ENCODE measurements at regions not wholly inside any gene's neighbourhood (a gene's known extent, or its start where the extent isn't known, plus 50 kb on each side); places are given as distances from the start of the nearest gene placed in this dataset.

DNA sequence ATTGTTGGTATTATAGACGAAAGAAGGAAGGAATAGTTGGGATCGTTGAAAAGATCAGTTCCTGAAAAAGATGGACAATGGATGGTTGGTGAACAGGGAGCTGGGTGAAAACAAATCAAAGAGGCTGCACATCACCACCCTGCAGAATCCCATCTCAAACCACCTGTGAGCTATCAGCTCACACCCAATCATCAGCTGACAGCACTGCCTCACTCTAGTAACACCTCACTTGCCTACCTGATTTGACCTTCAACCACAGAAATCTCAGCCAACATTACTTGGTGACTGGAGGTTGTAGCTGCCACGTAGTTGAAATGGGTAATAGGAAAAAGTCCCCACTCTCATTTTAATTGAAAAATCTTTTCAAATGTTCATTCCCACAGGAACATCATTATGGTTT lies 101.8 kb upstream of the DST start:
- WGBS (ENCODE audit: extremely low coverage, insufficient read length, low lambda C conversion rate): 100% methylated on average over 2 of the region's 3 CpGs
- Histone ChIP-seq H3K27me3 (ENCODE audit: insufficient read depth, low read length) (no peaks in the 10 kb centered on the region), H2BK5ac (ENCODE audit: insufficient read length, low read length) (no peak overlapping the region), H4K5ac (ENCODE audit: insufficient read length, low read depth, low read length) (no peak overlapping the region), H3K23ac (ENCODE audit: insufficient read length, low read depth, low read length) (no peak overlapping the region), H2AK5ac (ENCODE audit: insufficient read length, low read length) (no peak overlapping the region), H3T11ph (ENCODE audit: low read length) (no peak overlapping the region), H3K56ac (ENCODE audit: insufficient read length, low read depth, low read length) (no peak overlapping the region), H4K20me1 (ENCODE audit: control insufficient read depth, insufficient read depth, insufficient read length) (no peaks in the 10 kb centered on the region), H3K18ac (ENCODE audit: insufficient read length, low read depth, low read length) (no peak overlapping the region), H3K23me2 (ENCODE audit: insufficient read length, low read depth, low read length, poor library complexity, severe bottlenecking) (no peaks in the 10 kb centered on the region), H3K14ac (ENCODE audit: insufficient read depth, low read length) (no peak overlapping the region), H3K9ac (ENCODE audit: extremely low read depth, insufficient read length, low read length) (no peak overlapping the region), H2BK15ac (ENCODE audit: low read depth, low read length) (no peak overlapping the region), H2BK120ac (ENCODE audit: low read depth, low read length, poor library complexity, severe bottlenecking) (no peak overlapping the region), H4K91ac (ENCODE audit: insufficient read length, low read depth, low read length) (no peak overlapping the region), H2AFZ (ENCODE audit: low read length) (no peak overlapping the region), H4K8ac (replicated peaks; ENCODE audit: insufficient read length, low read depth, low read length) (no peak overlapping the region), H3K9me3 (ENCODE audit: control insufficient read depth, low read depth, low read length) (no peaks in the 10 kb centered on the region), H2BK12ac (ENCODE audit: insufficient read length, low read depth, low read length) (no peak overlapping the region), H3K4me2 (ENCODE audit: insufficient read depth, insufficient read length, low read length) (no peak overlapping the region), H3K4ac (ENCODE audit: low read depth, low read length) (no peak overlapping the region), H3K27ac (ENCODE audit: insufficient read length, low read depth, low read length) (no peak overlapping the region), H2BK20ac (ENCODE audit: low read depth, low read length, poor library complexity, severe bottlenecking) (no peak overlapping the region), H3K79me1 (ENCODE audit: insufficient read depth, low read depth, low read length, poor library complexity, severe bottlenecking) (peaks cover 3% of the 10 kb centered on the region), H3K4me1 (ENCODE audit: insufficient read depth, low read length) (peaks cover 13% of the 10 kb centered on the region), H3K79me2 (ENCODE audit: insufficient read depth, low read length) (peaks cover 13% of the 10 kb centered on the region; the same call in 1 of the 2 replicates)
- DNase-seq: no peak
- H3K9me3 Mint-ChIP-seq: no peaks in the 10 kb centered on the region
- no peak for TF ChIP-seq CTCF (conservative IDR thresholded peaks at IDR 0.05)
- H3K4me3 Mint-ChIP-seq: no peak overlapping the region
- peaks cover 70 to 76% of the 10 kb centered on the region in 2 experiments for H3K4me1 Mint-ChIP-seq
- H3K27me3 Mint-ChIP-seq (ENCODE audit: low read depth): no peaks in the 10 kb centered on the region
- H3K27ac Mint-ChIP-seq: peak overlapping the region; percentile 40 to 55 (median 43); a peak in 4 of 7 replicates
- no peaks in the 10 kb centered on the region for H3K36me3 Mint-ChIP-seq (ENCODE audit: insufficient read depth in 1 of 3, low read depth in 3 of 3)
